Activated CD4-positive, alpha-beta T cell treated with anti-CD3 and anti-CD28 coated beads for 4 hours (primary cell): ENCODE measurements at regions not wholly inside any gene's neighbourhood (a gene's known extent, or its start where the extent isn't known, plus 50 kb on each side); places are given as distances from the start of the nearest gene placed in this dataset.

Source experiments
- DNase-seq, 2 donors: peaks; one replicate each; pipeline ENCODE4 v3.0.0-alpha.2; 2020

DNA sequence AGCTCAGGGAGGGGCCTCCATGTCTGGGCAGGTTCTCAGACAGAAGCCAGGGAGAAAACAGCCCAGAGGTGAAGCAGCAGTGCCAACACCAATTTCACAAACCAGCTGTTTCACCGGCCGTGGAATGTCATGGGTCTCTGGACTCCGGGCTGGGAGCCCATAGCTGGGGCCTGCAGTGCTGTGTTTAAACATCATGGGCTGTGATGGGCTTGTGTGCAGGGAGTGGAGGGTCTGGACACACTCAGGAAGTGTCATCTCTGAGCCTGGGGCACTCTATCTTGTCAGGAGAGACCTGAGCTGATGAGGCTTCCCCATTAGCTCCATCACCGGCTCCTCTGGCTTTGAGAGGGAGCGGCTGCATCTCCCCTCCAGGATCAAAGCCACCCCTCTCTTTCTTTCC lies 173.6 kb upstream of the IGSF21 start:
- no peak for DNase-seq

DNA sequence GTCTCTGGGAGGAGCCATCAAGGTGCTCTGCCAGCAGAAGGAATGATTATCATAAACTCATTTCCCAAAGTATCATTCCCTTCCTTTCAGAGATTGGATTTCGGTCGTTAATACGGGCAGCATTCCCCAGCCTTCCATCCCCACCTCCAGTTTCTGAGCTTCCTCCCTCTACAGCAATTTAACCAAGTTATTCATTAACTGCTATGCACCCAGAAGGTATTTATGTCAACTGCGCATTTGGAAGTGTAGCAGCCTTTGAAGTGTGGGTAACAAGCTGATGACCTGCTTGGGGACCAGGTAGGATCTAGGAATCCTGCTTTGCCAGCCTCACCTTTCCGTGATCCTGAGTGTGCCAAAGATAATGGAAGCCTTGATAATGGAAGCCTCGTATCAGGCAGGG lies 172.4 kb upstream of the IGSF21 start:
- no peak for DNase-seq

DNA sequence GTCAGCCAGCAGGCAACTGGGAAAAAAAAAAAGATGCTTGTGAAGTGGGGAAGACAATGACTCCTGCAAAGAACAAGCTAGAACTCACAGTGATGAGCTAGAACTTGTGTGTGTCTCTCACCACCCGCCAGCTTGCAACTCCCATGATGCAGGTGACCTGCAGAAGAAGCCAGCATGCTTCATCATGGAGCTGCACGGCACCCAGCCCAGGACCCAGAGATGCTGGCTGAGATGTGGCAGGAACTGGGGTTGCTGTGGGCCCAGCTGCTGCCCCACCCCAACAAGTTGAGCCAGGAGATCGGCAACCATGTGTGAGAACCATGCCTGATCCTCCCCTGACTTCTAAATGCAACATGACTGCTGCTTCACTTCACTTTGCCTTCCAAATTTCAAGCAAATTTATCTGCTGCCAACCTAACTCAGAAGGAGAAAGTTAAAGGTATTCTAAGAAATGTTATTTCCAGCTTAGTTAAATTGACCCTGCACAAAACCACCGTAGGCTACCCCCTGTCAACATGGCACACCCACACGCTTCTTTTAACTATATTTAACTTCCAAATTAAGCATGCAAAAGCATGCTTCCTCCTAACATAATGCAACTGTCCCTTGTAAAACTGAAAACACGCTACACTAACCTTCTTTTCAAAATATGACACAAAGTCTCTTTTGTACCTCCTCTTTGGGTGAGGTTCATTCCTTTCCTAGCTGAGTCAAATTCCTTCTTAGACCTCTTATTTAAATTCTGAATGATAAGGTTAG lies 166.0 kb upstream of the IGSF21 start:
- DNase-seq: no peak

DNA sequence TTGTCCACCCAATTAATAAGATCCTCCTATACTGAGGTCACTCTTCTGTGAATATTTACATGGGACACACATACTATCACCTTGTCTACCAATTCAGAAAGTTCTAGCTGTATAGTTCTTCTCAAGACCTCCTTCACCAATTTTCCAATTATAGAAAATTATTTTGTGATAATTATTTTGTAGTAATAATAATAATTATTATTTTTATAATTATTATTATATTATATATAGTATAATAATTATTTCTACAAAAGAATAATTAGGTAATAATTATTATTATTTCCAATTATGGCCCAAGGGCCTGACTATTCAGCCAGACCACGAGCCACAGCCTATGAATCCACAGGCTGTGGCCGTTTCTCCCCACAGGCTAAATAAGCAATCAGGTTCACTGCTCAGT lies 164.1 kb upstream of the IGSF21 start:
- no peak for DNase-seq

DNA sequence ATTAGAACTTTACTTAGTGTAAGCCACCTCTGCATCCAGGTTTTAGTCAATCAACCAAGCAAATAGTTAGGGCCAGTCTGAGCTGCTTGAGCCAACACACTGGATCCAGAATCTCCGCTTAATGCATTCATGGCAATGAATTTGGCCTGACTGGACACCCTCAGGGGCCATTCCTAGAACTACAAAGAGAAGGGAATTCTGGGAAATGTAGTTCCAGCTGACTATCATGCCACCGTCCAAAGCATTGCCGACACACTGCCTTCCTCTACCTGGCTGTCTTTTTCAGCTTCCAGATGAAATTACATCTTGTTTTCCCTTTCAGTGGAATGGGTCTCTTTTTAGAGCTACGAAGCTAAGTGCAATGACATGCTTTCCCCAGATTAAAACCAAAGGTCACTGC lies 163.0 kb upstream of the IGSF21 start:
- no peak for DNase-seq

DNA sequence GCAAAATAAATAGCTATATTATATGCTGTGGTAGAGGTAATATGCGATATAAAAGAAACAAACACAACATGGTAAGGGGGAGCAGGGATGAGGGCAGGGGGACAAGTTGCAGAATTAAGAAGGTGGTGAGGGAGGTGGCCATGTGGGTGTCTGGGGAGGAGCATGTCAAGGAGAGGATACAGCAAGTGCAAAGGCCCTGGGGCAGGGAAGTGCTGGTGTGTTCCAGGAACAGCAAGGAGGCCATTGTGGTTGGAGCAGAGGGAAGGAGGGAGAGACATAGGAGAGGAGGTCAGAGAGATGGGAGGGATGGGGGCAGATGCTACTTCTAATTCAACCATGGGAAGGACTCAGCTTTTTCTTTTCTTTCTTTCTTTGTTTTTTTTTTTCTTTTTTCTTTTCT lies 161.2 kb upstream of the IGSF21 start:
- no peak for DNase-seq

DNA sequence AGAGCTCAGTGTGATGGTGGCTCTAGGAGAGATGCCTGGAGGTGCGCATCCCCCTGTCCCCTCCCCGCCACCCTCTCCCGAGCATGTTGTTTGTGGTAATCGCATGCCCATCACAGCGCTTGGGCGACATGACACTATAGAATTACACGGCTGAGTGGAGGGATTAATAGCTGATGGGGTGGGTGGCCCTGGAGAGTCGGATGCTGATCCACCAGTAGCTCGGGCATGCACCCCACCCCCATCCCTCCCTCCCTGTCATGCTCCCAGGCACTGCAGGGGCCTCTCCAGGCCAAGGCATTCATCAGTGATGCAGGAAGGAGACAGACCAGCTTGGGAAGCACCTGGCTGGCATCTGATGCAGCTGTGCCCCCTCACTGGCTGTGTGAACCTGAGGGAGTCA lies 159.0 kb upstream of the IGSF21 start:
- no peak for DNase-seq

DNA sequence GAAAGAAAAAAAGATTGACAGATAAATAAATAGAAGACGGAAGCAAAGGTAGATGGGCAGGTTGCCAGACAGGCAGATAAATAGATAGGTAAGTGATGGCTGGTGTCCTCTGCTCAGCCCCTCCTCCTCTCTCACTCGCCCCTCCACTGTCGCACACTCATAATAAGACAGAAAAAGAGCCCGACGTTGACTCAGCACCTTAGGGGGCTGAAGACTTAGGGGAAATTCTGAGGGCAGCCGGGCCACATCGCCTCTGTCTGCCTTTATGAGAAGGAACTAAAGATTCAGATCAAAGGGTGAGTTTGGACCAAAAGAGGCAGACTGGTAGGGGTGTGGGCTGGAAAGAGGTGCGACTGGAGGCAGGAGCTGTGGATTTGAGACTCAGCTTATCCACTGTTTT lies 158.1 kb upstream of the IGSF21 start:
- DNase-seq: no peak

DNA sequence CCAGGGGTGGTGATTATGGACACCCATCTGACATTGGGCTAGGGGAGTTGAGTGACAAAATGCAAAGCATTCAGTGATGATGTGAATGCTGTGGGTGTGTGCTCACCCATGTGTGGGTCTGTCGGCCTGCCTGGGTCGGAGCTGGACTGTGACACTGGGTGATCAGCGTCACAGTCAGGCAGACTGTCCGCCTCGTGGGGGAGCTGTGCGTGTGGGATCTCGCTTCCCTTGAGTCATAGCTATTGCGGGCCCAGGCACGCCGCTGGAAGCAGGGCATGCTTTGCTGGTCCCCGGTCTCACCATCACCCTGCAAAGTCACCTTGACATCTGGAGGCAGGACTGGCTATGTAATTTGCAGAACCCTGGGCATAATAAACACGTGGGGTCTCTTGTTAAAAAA lies 156.9 kb upstream of the IGSF21 start:
- DNase-seq: no peak

DNA sequence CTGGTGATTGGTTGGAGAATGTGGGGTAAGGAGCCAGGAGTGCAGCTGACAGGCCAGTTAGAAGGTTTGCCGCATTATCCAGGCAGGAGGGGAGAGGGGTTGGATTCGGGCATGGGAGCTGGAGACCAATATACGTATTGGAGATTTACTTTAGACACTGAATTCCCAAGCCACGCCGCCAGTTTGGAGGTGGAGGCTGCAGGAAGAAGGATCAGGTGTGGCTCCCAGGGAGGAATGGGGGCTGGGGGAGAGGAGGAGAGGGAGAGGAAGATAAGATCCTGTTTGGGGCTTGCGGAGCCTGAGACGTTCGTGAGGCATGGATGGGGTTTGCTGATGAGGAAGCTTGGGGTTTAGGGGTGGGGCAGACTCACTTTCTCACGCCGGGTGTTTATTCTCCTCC lies 155.1 kb upstream of the IGSF21 start:
- DNase-seq: no peak

DNA sequence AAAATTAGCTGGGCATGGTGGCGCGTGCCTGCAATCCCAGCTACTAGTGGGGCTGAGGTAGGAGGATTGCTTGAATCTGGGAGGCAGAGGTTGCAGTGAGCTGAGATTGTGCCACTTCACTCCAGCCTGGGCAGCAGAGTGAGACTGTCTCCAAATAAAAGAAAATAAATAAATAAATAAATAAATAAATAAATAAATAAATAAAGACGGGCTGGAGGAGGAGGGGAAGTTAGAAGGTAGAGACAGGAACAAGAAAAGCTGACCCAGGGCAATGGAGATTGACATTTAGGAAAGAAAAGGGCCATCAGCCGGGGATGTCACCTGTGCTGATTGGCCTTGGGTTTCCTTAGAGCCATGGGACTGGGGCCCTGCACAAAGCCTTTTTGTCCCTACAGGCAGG lies 153.7 kb upstream of the IGSF21 start:
- no peak for DNase-seq

DNA sequence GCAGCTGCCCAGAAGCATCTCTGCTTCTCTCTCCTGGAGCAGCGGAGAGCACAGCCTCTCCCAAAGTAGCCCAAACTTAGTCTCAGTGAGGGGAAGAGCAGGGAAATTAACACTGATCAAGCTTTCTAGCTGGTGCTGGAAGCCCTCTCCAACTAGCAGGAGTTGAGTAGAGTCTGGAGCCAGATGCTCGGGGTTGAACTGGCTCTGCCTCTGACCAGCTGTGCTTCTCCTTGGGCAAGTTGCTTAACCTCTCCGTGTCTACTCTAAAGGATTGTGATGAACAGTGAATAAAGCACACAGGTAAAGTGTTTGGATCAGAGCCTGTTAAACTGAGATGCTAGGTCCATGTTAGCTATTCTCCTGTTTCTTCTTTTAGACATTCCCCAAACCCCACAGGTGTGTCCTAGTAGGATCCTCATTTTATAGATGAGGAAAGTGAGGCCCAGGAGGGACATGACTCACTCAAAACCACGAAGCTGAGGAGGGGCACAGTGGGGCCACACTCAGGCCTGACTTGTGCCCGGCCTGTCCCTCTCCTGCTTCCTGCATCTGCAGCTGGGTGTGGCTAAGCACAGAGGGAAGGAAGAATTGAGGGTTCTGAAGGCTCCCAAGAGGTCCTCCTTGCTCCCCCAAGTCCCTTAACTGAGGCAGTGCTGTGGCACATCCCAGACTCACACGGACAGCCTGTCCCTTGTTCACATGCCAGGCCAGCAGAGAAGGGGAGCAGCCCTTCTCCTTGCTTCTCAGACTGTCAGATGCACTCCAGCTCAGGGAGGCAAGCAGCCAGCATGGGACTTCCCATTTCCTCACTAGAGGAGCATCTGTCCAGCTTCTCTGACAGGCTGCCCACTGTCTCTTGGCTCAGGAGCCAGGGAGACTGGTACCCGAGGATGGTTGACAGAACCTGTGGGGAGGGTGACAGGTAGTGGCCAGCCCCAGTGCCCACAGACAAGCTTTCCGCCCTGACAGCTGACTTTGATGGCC lies 152.0 kb upstream of the IGSF21 start:
- DNase-seq: no peak

DNA sequence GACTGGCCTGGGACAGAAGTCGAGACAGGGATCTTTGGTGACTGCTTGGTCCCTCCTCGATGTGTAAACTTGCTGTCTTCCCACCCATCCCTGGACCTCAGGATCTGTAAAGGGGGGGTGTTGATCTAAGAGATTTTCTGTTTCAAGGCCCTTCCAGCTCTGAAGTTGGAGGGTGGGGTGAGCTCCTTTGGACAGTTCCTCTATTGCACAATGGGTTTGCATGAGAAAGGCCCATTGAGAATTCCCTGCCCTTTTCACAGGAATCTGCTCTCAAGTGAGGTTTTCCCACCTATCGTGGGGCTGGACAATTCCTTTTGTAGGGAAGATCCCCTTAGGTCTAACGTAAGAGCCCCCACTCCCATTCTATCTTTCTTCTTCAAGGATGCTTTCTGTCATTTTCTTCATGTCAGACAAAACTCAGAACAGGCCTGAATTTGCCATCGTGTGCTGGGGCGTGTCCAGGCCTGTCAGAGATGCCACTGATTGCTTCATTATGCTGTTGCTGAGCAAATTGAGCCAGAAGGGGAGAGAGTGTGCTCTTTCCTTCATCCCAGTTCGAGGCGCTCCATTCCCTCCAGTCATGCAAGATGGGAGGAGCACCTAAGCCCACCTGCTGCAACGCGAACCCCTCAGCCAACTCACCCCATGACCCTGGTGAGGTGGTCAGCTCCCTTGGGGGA lies 149.9 kb upstream of the IGSF21 start:
- no peak for DNase-seq

DNA sequence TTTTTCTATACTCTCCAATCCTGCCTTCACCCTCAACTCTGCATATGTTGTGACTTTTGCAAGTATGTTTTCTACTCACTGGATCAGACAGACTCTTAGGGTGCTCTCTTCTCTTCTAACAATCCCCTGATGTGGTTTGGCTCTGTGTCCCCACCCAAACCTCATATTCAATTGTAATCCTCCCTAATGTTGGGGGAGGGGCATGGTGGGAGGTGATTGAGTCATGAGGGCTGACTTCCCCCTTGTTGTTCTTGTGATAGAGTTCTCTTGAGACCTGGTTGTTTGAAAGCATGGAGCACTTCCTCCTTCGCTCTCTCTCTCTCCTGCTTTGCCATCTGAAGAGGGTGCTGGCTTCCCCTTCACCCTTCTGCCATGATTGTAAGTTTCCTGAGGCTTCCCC lies 148.9 kb upstream of the IGSF21 start:
- DNase-seq: no peak

DNA sequence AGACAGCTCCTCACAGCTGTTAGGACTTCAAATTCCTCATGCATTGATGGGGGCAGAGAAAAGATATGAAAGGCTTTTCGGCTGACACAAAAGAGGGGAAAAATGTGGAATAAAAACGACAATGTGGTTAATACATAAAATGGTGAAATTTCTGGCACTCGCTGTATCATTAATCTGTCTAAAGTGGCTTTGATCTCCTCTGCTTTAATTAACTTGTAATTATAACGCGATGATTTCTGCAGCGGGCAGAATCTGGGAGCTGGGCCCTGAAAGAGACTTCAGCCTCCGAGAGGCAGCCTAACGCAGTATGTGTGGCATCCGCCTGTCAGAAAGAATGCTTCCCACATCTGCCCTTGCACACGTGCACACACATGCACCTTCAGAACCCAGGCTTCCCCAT lies 144.1 kb upstream of the IGSF21 start:
- no peak for DNase-seq

DNA sequence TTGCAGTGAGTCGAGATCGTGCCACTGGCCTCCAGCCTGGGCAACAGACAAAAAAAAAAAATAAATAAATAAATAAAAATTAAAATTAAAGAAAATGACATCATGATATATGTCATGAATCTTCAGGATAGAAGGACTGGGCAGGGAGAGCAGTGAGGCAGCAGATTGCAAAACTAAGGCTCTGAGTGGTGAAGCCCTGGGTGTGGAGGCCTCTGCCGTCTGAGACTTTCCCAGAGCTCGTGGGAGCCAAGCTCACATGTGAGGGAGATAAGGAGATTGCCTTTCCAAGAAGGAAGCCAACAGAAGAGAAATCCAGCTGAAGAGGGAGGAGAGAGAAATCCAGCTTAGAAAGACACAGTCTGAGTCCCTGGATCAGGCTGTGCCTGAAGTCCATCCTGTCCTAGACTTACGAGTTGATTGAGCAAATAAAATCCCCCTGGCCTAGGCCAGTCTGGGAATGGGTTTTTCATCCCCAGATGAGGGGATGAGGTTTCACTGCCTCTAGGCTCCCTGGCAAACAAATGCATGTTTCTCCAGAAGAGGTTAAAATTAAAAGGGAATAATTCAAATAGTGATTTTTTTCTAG lies 142.0 kb upstream of the IGSF21 start:
- no peak for DNase-seq

DNA sequence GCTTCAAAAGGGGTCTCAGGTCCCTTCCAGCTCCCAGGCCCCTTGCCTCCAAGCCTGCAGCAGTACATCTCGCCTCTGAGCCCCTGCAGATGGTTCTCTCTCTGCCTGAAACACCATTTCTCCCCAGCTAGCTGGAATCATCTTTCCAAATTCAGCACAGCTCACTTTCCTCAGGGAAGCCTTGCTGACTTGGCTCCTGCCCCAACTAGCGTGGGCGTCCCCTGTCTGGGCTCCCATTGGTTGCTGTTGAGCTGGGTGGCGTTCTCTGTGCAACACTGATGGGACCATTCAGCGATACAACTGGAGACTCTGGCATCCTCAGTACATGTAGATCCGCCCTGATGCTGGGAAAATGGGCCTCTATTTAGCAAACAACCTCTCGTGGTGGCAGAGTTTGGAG lies 141.3 kb upstream of the IGSF21 start:
- no peak for DNase-seq

DNA sequence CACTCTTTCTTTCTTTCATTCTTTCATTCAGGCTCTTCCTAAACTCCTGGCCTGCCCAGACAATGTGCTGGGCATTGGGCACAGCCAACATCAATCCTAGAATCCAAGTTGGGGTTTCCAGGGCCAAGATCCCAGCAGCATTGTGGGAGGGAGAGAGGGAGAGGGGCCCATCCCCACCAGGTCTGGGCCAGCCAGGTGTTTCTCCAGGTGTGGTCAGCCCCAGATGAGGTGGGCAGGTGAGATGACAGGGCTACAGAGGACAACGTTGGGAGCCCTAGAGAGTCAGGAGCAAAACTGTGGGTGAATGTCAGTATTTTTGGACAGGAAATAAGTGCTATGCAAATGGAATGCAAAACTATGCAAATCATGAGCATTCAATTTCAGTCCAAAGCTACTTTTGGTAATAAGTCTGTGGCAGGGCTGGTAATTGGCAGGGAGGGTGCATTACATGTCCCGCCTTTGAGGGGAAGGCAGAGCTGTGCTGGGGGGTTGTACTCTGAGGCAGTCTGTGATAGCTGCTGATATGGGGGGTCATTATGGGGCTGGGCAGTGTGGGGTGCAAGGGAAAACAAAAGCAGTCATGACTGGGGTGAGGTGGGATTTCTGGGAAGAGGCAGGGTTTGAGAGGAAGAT lies 139.9 kb upstream of the IGSF21 start:
- no peak for DNase-seq

DNA sequence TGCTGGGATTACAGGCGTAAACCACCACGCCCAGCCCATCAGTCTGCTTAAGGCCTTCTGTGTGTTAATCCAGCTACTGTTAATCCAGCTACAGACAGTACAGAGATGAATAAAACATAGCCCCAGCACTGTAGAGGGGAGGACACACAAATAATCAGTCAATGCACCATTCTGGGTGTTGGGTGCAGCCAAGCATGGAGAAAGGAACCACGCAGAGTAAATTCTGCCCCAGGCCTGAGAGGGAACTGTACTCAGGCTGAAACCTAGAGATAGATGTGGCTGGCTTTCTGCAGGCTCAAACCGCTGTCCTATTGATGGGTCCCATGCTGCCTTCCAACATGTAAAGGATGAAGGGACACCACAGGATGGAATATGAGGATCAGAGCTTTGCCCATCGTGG lies 136.8 kb upstream of the IGSF21 start:
- DNase-seq: no peak

DNA sequence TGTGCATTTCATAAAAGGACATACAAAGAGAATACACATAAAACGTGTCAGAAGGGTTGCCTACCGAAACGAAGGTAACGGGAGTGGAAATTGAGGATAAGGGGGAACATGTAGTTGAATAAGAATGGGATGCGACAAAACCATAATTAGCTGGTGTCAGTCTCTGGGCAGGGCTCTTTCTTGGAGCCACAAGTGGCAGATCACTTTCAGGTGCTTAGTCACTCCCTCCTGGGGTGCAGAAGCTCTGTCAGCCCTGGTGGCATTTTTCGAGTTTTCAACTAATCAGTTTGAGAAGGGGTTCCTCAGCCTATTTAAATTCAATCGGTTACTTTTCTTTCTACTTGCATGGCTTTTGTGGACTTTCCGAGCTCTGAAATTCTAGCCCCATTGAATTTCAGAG lies 133.9 kb upstream of the IGSF21 start:
- DNase-seq: no peak

DNA sequence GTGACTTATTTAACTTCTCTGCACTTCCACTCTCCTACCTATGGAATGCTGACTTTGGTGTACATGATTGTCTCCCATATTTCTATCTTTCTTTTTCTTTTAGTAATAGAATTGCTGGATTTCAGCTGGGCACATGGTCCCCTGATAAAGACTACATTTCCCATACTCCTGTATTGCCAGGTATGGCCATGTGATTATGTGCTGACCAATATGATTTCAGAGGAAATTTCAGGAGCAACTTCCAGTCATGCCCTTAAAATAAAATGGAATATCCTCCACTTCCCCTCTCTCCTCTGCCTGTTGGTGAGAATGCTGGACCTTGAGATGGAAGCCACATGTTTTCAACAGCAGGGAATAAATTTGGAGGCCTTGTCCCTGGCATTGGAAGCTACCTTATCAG lies 130.7 kb upstream of the IGSF21 start:
- DNase-seq: no peak

DNA sequence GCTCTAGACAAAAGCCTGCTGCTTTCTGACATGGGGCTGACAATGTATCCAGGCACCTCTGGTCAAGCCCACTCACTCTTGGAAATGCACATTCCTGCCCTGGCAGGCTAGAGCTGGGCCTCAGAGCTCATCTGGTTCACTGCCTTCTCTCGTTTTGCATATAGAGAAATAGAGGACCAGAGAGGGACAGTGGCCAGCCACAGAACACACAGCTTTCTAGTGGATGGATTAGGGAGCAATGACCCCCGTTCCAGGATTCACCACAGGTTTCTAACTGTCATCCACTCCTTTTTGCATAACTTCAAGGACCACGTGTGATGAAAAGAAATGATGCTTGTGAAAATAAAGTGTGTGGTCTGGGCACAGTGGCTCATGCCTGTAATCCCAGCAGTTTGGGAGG lies 129.6 kb upstream of the IGSF21 start:
- DNase-seq: no peak

DNA sequence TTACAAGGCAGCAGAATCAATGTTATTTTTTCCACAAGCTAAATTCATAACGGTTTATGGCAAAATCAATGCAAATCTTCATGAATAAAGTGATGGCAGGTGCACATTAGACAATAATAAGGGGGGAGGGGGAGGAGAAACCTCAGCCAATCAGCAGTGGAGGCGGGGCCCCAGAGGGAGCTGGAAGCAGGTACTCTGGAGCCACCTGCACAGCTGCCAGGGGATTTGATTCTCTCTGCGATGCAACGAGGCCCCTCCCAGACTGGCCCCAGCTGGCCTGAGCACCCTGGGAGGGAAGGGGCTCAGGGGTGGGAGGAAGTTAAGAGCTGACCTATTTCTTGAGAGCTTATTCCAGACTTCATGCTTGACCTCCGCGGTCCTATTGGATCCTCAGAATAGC lies 127.8 kb upstream of the IGSF21 start:
- DNase-seq: no peak
